ENCODE measurements at regions not wholly inside any gene's neighbourhood (a gene's known extent, or its start where the extent isn't known, plus 50 kb on each side); places are given as distances from the start of the nearest gene placed in this dataset.
A peak's percentile ranks its signal among the peaks of the same experiment; 100 is the strongest.

GRCh38 chr6:12508553-12508952, 208.0 kb upstream of the PHACTR1 start:
- H3K79me2 ChIP-seq (ENCODE audit: control insufficient read depth, insufficient read depth, low read length): no peaks in the 10 kb centered on the region
- TF ChIP-seq CTCF (conservative IDR thresholded peaks at IDR 0.05 in 1 of 2, IDR thresholded peaks at IDR 0.05 in 1 of 2; ENCODE audit: low read depth in 1 of 2, low read length in 2 of 2) (no peak), EZH2 (IDR thresholded peaks at IDR 0.05; ENCODE audit: low read length, missing control alignments) (no peak)
- H3K36me3 ChIP-seq (ENCODE audit: control insufficient read depth, insufficient read depth, low read length): no peaks in the 10 kb centered on the region
- no peaks in the 10 kb centered on the region for H3K27me3 ChIP-seq (ENCODE audit: control insufficient read depth, insufficient read depth, low read length)
- H3K27ac ChIP-seq (ENCODE audit: insufficient read depth, low read length): no peak overlapping the region
- no peak overlapping the region for H3K4me3 ChIP-seq (replicated peaks in 1 of 4; ENCODE audit: control extremely low read depth in 1 of 4, insufficient read depth in 1 of 4, low read depth in 3 of 4, low read length in 4 of 4)
- no peak for DNase-seq (ENCODE audit: low read depth in 2 of 2)
- no peaks in the 10 kb centered on the region for H4K20me1 ChIP-seq (ENCODE audit: control insufficient read depth, extremely low read depth, insufficient read depth, low read length)
- H3K9ac ChIP-seq (ENCODE audit: insufficient read depth, low read length): no peak overlapping the region
- no peak overlapping the region for H2AFZ ChIP-seq (ENCODE audit: low read length)
- H3K4me1 ChIP-seq (ENCODE audit: control insufficient read depth, extremely low read depth, insufficient read depth, low read length): no peaks in the 10 kb centered on the region
- no peaks in the 10 kb centered on the region for H3K9me3 ChIP-seq (ENCODE audit: control insufficient read depth, insufficient read depth, low read depth, low read length)
- no peak overlapping the region for H3K4me2 ChIP-seq (ENCODE audit: extremely low read depth, insufficient read depth, low read length)

GRCh38 chr6:12509060-12509459, 207.5 kb upstream of the PHACTR1 start:
- no peaks in the 10 kb centered on the region for H3K36me3 ChIP-seq (ENCODE audit: control insufficient read depth, insufficient read depth, low read length)
- TF ChIP-seq EZH2 (IDR thresholded peaks at IDR 0.05; ENCODE audit: low read length, missing control alignments) (no peak), CTCF (conservative IDR thresholded peaks at IDR 0.05 in 1 of 2, IDR thresholded peaks at IDR 0.05 in 1 of 2; ENCODE audit: low read depth in 1 of 2, low read length in 2 of 2) (no peak)
- H3K27ac ChIP-seq (ENCODE audit: insufficient read depth, low read length): no peak overlapping the region
- H3K4me1 ChIP-seq (ENCODE audit: control insufficient read depth, extremely low read depth, insufficient read depth, low read length): no peaks in the 10 kb centered on the region
- no peak overlapping the region for H3K4me2 ChIP-seq (ENCODE audit: extremely low read depth, insufficient read depth, low read length)
- DNase-seq (ENCODE audit: low read depth in 2 of 2): no peak
- no peak overlapping the region for H2AFZ ChIP-seq (ENCODE audit: low read length)
- H3K79me2 ChIP-seq (ENCODE audit: control insufficient read depth, insufficient read depth, low read length): no peaks in the 10 kb centered on the region
- no peaks in the 10 kb centered on the region for H3K27me3 ChIP-seq (ENCODE audit: control insufficient read depth, insufficient read depth, low read length)
- H3K4me3 ChIP-seq (replicated peaks in 1 of 4; ENCODE audit: control extremely low read depth in 1 of 4, insufficient read depth in 1 of 4, low read depth in 3 of 4, low read length in 4 of 4): no peak overlapping the region
- no peaks in the 10 kb centered on the region for H4K20me1 ChIP-seq (ENCODE audit: control insufficient read depth, extremely low read depth, insufficient read depth, low read length)
- no peak overlapping the region for H3K9ac ChIP-seq (ENCODE audit: insufficient read depth, low read length)
- no peaks in the 10 kb centered on the region for H3K9me3 ChIP-seq (ENCODE audit: control insufficient read depth, insufficient read depth, low read depth, low read length)

GRCh38 chr6:12516070-12516469, 200.5 kb upstream of the PHACTR1 start:
- Histone ChIP-seq H3K9me3 (ENCODE audit: control insufficient read depth, insufficient read depth, low read depth, low read length) (no peaks in the 10 kb centered on the region), H4K20me1 (ENCODE audit: control insufficient read depth, extremely low read depth, insufficient read depth, low read length) (no peaks in the 10 kb centered on the region), H3K4me2 (ENCODE audit: extremely low read depth, insufficient read depth, low read length) (no peak overlapping the region), H3K36me3 (ENCODE audit: control insufficient read depth, insufficient read depth, low read length) (no peaks in the 10 kb centered on the region), H3K9ac (ENCODE audit: insufficient read depth, low read length) (no peak overlapping the region), H3K79me2 (ENCODE audit: control insufficient read depth, insufficient read depth, low read length) (no peaks in the 10 kb centered on the region), H3K4me1 (ENCODE audit: control insufficient read depth, extremely low read depth, insufficient read depth, low read length) (no peaks in the 10 kb centered on the region), H3K27ac (ENCODE audit: insufficient read depth, low read length) (no peak overlapping the region), H3K27me3 (ENCODE audit: control insufficient read depth, insufficient read depth, low read length) (no peaks in the 10 kb centered on the region), H3K4me3 (replicated peaks in 1 of 4; ENCODE audit: control extremely low read depth in 1 of 4, insufficient read depth in 1 of 4, low read depth in 3 of 4, low read length in 4 of 4) (no peak overlapping the region), H2AFZ (ENCODE audit: low read length) (no peak overlapping the region)
- TF ChIP-seq CTCF (conservative IDR thresholded peaks at IDR 0.05 in 1 of 2, IDR thresholded peaks at IDR 0.05 in 1 of 2; ENCODE audit: low read depth in 1 of 2, low read length in 2 of 2) (no peak), EZH2 (IDR thresholded peaks at IDR 0.05; ENCODE audit: low read length, missing control alignments) (no peak)
- peak in 1 of 2 donors; percentile 1 for DNase-seq (ENCODE audit: low read depth in 2 of 2)

Measured in fibroblast of lung (primary cell).